Upper lobe of left lung (tissue), 4 donors: ENCODE measurements at regions not wholly inside any gene's neighbourhood (a gene's known extent, or its start where the extent isn't known, plus 50 kb on each side); places are given as distances from the start of the nearest gene placed in this dataset.

Experiments used
- POLR2A ChIP-seq, 4 donors: fragments of 450-650 bp; IDR thresholded peaks; one replicate each; pipeline ENCODE4 v1.5.1; 2016 to 2017; ENCODE audit warnings: antibody characterized with exemption in 4 of 4, mild to moderate bottlenecking in 2 of 4
- POLR2AphosphoS5 ChIP-seq, 2 donors: sonication (generic); formaldehyde crosslinking; IDR thresholded peaks; one replicate each; pipeline ENCODE4 v1.5.1; 2017; ENCODE audit warnings: antibody characterized with exemption in 2 of 2
- TF ChIP-seq, protein P1 (sequence below), 6 experiments: fragments of 450-650 bp in 4 of 6; fragments of 200-600 bp in 2 of 6; sonication (generic) in 2 of 6; IDR thresholded peaks; one replicate each; pipeline ENCODE4 v1.5.1; 2016 to 2019; ENCODE audit warnings: antibody characterized with exemption in 6 of 6

DNA sequence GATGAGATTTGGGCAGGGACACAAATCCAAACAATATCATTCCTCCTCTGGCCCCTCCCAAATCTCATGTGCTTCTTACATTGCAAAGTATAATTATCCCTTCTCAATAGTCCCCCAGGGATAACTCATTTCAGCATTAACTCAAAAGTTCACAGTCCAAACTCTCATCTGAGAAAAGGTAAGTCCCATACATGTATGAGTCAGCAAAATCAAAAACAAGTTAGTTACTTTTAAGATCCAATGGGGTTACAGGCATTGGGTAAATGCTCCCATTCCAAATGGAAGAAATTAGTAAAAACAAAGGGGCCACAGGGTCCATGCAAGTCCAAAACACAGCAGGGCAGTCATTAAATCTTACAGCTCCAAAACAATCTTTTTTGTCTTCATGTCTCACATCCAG is 917.9 kb upstream of the CDH10 start:
- TF ChIP-seq, protein P1, sequence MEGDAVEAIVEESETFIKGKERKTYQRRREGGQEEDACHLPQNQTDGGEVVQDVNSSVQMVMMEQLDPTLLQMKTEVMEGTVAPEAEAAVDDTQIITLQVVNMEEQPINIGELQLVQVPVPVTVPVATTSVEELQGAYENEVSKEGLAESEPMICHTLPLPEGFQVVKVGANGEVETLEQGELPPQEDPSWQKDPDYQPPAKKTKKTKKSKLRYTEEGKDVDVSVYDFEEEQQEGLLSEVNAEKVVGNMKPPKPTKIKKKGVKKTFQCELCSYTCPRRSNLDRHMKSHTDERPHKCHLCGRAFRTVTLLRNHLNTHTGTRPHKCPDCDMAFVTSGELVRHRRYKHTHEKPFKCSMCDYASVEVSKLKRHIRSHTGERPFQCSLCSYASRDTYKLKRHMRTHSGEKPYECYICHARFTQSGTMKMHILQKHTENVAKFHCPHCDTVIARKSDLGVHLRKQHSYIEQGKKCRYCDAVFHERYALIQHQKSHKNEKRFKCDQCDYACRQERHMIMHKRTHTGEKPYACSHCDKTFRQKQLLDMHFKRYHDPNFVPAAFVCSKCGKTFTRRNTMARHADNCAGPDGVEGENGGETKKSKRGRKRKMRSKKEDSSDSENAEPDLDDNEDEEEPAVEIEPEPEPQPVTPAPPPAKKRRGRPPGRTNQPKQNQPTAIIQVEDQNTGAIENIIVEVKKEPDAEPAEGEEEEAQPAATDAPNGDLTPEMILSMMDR (IDR thresholded peaks at IDR 0.05), result no peak
- no peak for TF ChIP-seq POLR2A (IDR thresholded peaks at IDR 0.05)
- TF ChIP-seq POLR2AphosphoS5 (IDR thresholded peaks at IDR 0.05), result no peak
